ENCODE measurements at regions not wholly inside any gene's neighbourhood (a gene's known extent, or its start where the extent isn't known, plus 50 kb on each side); places are given as distances from the start of the nearest gene placed in this dataset.

- TF ChIP-seq CTCF (IDR thresholded peaks at IDR 0.05) (no peak), EZH2 (IDR thresholded peaks at IDR 0.05) (no peak), EZH2phosphoT487 (IDR thresholded peaks at IDR 0.05) (no peak)
Measured at GRCh38 chr11:23944923-23945322, 551.9 kb upstream of the LUZP2 start.

All from neural progenitor cell (in vitro differentiated cells).